GM12878 (cell line): ENCODE measurements at regions not wholly inside any gene's neighbourhood (a gene's known extent, or its start where the extent isn't known, plus 50 kb on each side); places are given as distances from the start of the nearest gene placed in this dataset.

Experiments
- ATAC-seq: fragments of 200-7000 bp; cut with Tn5 transposase; 3 replicates; pipeline ENCODE4 v1.9.1; 2020; ENCODE audit warnings: mild to moderate bottlenecking, moderate library complexity
- BruUV-seq: library from RNA; stranded (reverse); fragments of 400-500 nt; replicated peaks from 2 replicates; lab custom pipeline; 2021; lab: Mats Ljungman, UMichigan
- CTCF ChIA-PET: fragments of 300-600 bp; sonication (Branson Sonifier 250); formaldehyde crosslinking; extraction: SDS; loops from one replicate; lab custom pipeline; 2021; ENCODE audit warnings: inconsistent platforms; lab: Yijun Ruan, JAX
- POLR2A ChIA-PET: fragments of 350-600 bp; formaldehyde crosslinking; extraction: SDS; loops from one replicate; lab custom pipeline; 2021; ENCODE audit warnings: inconsistent platforms; lab: Charles Lee
- RAD21 ChIA-PET: fragments of 300-600 bp; sonication (Branson Sonifier 250); formaldehyde crosslinking; loops from one replicate; lab custom pipeline; 2023; ENCODE audit warnings: antibody characterized with exemption; ENCODE audit not compliant: unreplicated experiment; lab: Charles Lee
- SMC1A ChIA-PET: fragments of 300-600 bp; sonication (Branson Sonifier 250); formaldehyde crosslinking; loops from one replicate; lab custom pipeline; 2023; ENCODE audit not compliant: unreplicated experiment, uncharacterized antibody; lab: Charles Lee
- DNase-seq: peaks from one replicate; pipeline ENCODE4 v3.0.0-alpha.2; 2011; ENCODE audit warnings: low read depth, low spot score
- FAIRE-seq: peaks from 3 replicates; lab custom pipeline; 2011; peaks lifted over from hg19 to GRCh38; lab: Jason Lieb, UNC
- H2AFZ ChIP-seq: 2 replicates; pipeline ENCODE4 v1.6.0; 2011; ENCODE audit warnings: low read depth, low read length, control low read depth; ENCODE audit not compliant: control insufficient read depth
- H3K27ac ChIP-seq: 2 replicates; pipeline ENCODE4 v1.5.1; 2011; ENCODE audit warnings: control low read depth; ENCODE audit not compliant: control insufficient read depth, insufficient read depth
- H3K27me3 ChIP-seq, 2 experiments: replicated peaks in 1 of 2; 2 replicates each; pipeline versions ENCODE4 v1.6.0 to v1.6.1; 2011; ENCODE audit warnings: low read length in 1 of 2; ENCODE audit not compliant: control insufficient read depth in 2 of 2, insufficient read depth in 2 of 2
- H3K36me3 ChIP-seq, 2 experiments: 2 replicates each; pipeline ENCODE4 v1.5.1; 2011; ENCODE audit warnings: low read length in 1 of 2; ENCODE audit not compliant: control insufficient read depth in 2 of 2, insufficient read depth in 2 of 2
- H3K4me1 ChIP-seq: 2 replicates; pipeline ENCODE4 v1.6.1; 2011; ENCODE audit warnings: mild to moderate bottlenecking, low read length, moderate library complexity, mixed read lengths; ENCODE audit not compliant: control insufficient read depth, insufficient read depth
- H3K4me2 ChIP-seq: 2 replicates; pipeline ENCODE4 v1.6.0; 2011; ENCODE audit warnings: control low read depth; ENCODE audit not compliant: control insufficient read depth, insufficient read depth
- H3K4me3 ChIP-seq: fragments of 200-600 bp; sonication (generic); 2 replicates; pipeline ENCODE4 v1.5.1; 2016
- H3K79me2 ChIP-seq: 2 replicates; pipeline ENCODE4 v1.6.0; 2011; ENCODE audit warnings: low read length; ENCODE audit not compliant: control insufficient read depth, insufficient read depth
- H3K9ac ChIP-seq: 2 replicates; pipeline ENCODE4 v1.8.0; 2011; ENCODE audit warnings: low read length, control low read depth, mixed read lengths; ENCODE audit not compliant: control insufficient read depth, insufficient read depth
- H3K9me3 ChIP-seq: replicated peaks from 3 replicates; pipeline ENCODE4 v1.5.1; 2011; ENCODE audit warnings: mild to moderate bottlenecking, low read length; ENCODE audit not compliant: control insufficient read depth, insufficient read depth
- H4K20me1 ChIP-seq: 2 replicates; pipeline ENCODE4 v1.6.0; 2011; ENCODE audit not compliant: control insufficient read depth, insufficient read depth
- BRCA1 ChIP-seq: IDR thresholded peaks from 2 replicates; pipeline ENCODE4 v1.6.1; 2011; ENCODE audit warnings: low read depth, low read length, improper control_type of control experiment
- PAX5 ChIP-seq: IDR thresholded peaks from 2 replicates; pipeline ENCODE4 v1.6.1; 2011; ENCODE audit warnings: low read depth, low read length, borderline replicate concordance
- REST ChIP-seq: IDR thresholded peaks from 2 replicates; pipeline ENCODE4 v1.6.1; 2012; ENCODE audit warnings: mild to moderate bottlenecking, low read depth, low read length
- WGBS: methylation state at CpG from one replicate; pipeline ENCODE4 v1.1.6; 2016; ENCODE audit warnings: low lambda C conversion rate; ENCODE audit not compliant: insufficient replicate concordance, insufficient coverage; ENCODE audit errors: missing lambda C conversion rate; 5-methylcytosine and 5-hydroxymethylcytosine counted together
- in situ Hi-C: fragments of 300-500 bp; cut with MboI; formaldehyde crosslinking; loops from 9 replicates; pipeline ENCODE4 v1.14.3; 2018; ENCODE audit warnings: mixed read lengths
- intact Hi-C: fragments of 100-400 bp; cut with micrococcal nuclease; formaldehyde crosslinking; loops from one replicate; pipeline ENCODE4 v1.14.2; 2022; ENCODE audit not compliant: unreplicated experiment

GRCh38 chr6:56357616-56358373, 110.4 kb upstream of the COL21A1 start:
- no peak for DNase-seq
- RAD21 ChIA-PET, result interaction anchor here (1.0 to 2.2 kb wide), 6 partner anchors 185 to 494 kb away, joined by 3 to 9 read pairs (median 6); no protein-coding TSS in a partner anchor
- 18% methylated on average over 6 of the region's 6 CpGs for WGBS
- Histone ChIP-seq H3K4me3 (no peak overlapping the region), H3K9ac (no peak overlapping the region), H3K4me1 (no peaks in the 10 kb centered on the region), H3K36me3 (no peaks in the 10 kb centered on the region), H3K4me2 (0 out of 2 replicates have a peak overlapping the region, but pooled peaks have one; percentile 25), H3K9me3 (no peaks in the 10 kb centered on the region; the same call in 1 of the 3 replicates), H3K79me2 (no peaks in the 10 kb centered on the region), H2AFZ (no peak overlapping the region), H4K20me1 (no peaks in the 10 kb centered on the region), H3K27ac (no peak overlapping the region), H3K27me3 (no peaks in the 10 kb centered on the region)
- intact Hi-C loops (loop anchor here (2.0 to 10.0 kb wide), 3 partner anchors 90 to 493 kb away; no protein-coding TSS in a partner anchor), in situ Hi-C loops (loop anchor here (10.0 kb wide), 2 partner anchors 337 to 507 kb away; no protein-coding TSS in a partner anchor)
- TF ChIP-seq REST (no peak), PAX5 (no peak), BRCA1 (no peak)
- POLR2A ChIA-PET, result no interaction called here
- BruUV-seq, result no TSS peak
- no peak for FAIRE-seq
- ATAC-seq, result peak; percentile 74
- SMC1A ChIA-PET, result interaction anchor here (0.7 to 2.0 kb wide), 8 partner anchors 13 to 547 kb away, joined by 3 to 22 read pairs (median 4); no protein-coding TSS in a partner anchor
- CTCF ChIA-PET, result interaction anchor here (0.6 to 3.1 kb wide), 9 partner anchors 13 to 304 kb away, joined by 3 to 54 read pairs (median 7); no protein-coding TSS in a partner anchor
